Spleen (tissue), 7 donors: ENCODE measurements at regions not wholly inside any gene's neighbourhood (a gene's known extent, or its start where the extent isn't known, plus 50 kb on each side); places are given as distances from the start of the nearest gene placed in this dataset.

ENCODE experiments used
- CTCF ChIP-seq, 11 experiments: fragments of 200-600 bp in 7 of 11; fragments of 450-650 bp in 4 of 11; sonication (generic) in 4 of 11; IDR thresholded peaks in 8 of 11; conservative IDR thresholded peaks in 3 of 11; 1 replicate in 7 of 11; 2 replicates in 4 of 11; pipeline versions ENCODE4 v1.4.0 to v1.8.0; 2016 to 2021; ENCODE audit warnings: antibody characterized with exemption in 11 of 11, inconsistent platforms in 4 of 11, mild to moderate bottlenecking in 1 of 11
- POLR2A ChIP-seq, 3 donors: fragments of 450-650 bp; IDR thresholded peaks; one replicate each; pipeline ENCODE4 v1.5.1; 2017; ENCODE audit warnings: antibody characterized with exemption in 3 of 3, mild to moderate bottlenecking in 1 of 3
- POLR2AphosphoS5 ChIP-seq, 3 donors: sonication (generic); formaldehyde crosslinking; IDR thresholded peaks; one replicate each; pipeline ENCODE4 v1.5.1; 2017; ENCODE audit warnings: antibody characterized with exemption in 3 of 3
- donor health status: DM: no; HTN: no; CAD: no; lungs with moderate emphysema.
- donor health status: DM: no; HTN: no; CAD: no.
- donor health status: DM: no; HTN: no; CAD: no.

GRCh38 chr18:76613755-76614120, 118.7 kb upstream of the ZNF516 start:
- no peak for TF ChIP-seq CTCF (IDR thresholded peaks at IDR 0.05 in 8 of 11, conservative IDR thresholded peaks at IDR 0.05 in 3 of 11)
- no peak for TF ChIP-seq POLR2A (IDR thresholded peaks at IDR 0.05)
- no peak for TF ChIP-seq POLR2AphosphoS5 (IDR thresholded peaks at IDR 0.05)
